GM19468 (cell line): ENCODE measurements at regions not wholly inside any gene's neighbourhood (a gene's known extent, or its start where the extent isn't known, plus 50 kb on each side); places are given as distances from the start of the nearest gene placed in this dataset.
"Not testable (repeated sequence)": the region's sequence is repeated elsewhere in the genome, so short reads cannot be mapped to it uniquely, and the experiment has no call there.

ENCODE experiments used
- ATAC-seq: cut with Tn5 transposase; IDR thresholded peaks from one replicate; pipeline ENCODE4 v1.9.1; 2021; ENCODE audit warnings: mild to moderate bottlenecking, moderate library complexity, moderate number of reproducible peaks; ENCODE audit not compliant: unreplicated experiment; ENCODE audit errors: extremely low read depth

DNA sequence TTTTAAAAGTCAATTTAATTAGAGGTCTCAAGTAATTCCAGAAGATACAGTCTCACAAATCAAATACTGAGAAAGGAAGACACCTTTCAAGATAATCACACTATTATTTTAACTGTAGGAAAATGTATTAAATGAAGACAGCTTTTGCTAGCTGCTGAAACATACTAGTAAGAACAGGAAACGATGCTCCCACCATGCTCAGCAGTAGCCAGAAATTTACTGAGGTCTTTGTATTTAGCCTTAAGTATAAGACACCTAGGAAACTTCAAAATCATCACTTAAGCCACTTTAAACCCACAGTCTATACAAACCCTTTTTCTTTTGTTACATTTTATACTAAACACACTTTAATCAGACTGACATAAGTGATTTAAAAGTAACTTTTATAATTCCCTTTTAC lies 72.7 kb upstream of the NPIPB12 start:
- ATAC-seq = not testable (repeated sequence)

DNA sequence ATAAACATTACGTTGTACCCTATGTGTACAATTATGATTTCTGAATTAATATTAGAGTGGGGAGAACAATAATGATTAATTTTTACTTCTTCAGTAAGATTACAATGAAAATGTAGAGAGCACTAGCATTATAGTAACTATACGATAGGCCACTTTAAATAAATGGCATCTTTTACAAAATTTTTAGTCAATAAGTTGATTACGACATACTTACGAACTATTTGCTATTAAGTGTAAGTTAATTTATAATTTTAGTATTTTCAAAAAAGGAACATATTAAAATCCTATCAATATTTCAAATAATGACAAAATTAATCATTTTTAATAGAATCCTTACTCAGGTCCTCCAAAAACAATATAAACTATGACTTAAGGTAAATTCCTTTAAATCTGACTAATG lies 75.6 kb upstream of the NPIPB12 start:
- not testable (repeated sequence) for ATAC-seq

DNA sequence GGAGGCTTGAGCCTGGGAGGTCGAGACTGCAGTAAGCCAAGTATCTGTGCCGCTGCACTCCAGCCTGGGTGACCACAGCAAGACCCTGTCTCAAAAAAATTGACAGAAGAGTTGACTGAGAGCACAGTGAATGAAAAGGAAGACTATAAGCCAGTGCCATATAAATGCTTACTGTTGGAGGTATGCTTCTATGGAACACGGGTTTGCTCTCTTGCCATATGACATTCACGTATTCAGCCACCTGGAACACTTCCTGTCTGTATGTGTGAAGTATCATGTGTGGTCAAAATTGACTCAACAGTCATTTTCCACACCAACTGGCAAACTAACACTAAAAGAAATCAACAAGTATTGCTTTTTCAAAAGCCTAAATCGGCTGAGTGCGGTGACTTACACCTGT lies 71.1 kb upstream of the SPN start:
- not testable (repeated sequence) for ATAC-seq

DNA sequence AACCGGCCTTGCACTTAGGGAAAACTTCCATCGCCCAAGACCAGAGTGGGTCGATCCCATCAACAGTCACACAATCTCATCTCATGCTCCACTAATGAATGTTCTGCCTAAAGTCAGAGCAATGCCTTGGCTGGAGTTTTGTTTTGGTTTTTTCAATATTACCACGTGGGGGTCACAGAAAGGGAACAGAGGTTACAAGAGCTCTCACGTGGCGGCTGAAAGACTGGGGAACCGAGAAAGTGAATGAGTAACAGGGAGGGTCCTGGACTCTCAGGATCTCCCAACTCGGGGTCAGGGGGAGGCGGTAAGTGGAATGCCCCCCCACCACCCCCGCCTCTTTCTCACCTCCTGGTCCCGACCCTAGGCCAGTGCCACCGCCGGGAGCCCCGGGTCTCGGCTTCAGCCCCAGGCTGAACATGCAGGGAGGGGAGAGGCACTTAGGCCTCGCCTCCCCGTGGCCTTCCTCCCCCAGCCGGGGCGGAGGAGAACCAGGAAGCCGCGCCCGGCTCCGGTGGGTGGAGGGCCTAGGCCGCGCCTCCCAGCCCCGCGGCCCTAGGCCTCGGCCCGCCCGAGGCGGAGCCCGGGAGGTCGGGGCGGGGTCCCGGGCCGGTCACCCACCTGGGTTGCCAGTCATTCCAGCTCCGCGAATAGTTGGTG lies 68.7 kb upstream of the SPN start:
- ATAC-seq = peak; percentile 47

DNA sequence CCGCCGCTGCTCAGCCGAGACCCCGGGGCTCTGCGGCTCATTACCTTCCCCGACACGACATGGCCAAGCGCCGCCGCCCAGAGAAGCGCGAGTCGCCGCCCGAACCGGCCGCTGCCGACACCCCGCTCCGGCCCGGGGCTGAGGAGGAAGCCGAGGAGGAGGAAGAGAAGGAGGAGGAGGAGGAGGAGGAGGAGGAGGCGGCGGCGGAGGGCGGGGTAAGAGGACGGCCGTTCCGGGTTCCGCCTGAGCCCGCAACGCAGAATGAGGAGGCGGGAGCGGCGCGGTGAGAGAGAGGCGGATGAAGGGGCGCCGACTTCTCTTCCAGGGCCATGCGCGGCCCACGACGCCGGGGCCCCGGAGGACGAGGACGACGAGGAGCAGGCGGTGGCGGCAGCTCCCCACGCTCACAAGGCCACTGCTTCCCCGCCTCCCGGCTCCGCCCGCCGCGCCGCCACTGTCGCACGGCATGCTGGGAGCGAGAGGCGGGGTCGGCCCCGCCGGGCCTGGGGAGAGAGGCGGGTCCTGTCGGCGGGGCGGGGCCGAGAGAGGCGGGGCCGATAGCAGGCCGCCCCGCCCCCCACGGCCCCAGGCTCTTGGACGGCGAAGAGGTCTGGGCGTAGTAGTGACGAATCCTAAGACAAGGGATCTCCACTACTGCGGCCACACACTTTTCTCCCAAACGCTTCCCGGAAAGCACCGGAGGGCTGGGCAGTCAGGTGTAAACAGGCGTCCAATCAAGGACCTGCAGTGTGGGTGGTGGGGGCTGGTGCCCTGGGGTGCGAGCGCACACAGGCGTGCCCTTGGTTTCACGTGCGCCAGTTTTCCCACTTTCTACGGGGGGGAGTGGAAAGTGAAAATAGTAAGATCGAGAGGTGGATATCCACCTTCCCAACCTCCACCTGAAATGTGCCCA lies 67.9 kb upstream of the SPN start:
- peak; percentile 38 for ATAC-seq

DNA sequence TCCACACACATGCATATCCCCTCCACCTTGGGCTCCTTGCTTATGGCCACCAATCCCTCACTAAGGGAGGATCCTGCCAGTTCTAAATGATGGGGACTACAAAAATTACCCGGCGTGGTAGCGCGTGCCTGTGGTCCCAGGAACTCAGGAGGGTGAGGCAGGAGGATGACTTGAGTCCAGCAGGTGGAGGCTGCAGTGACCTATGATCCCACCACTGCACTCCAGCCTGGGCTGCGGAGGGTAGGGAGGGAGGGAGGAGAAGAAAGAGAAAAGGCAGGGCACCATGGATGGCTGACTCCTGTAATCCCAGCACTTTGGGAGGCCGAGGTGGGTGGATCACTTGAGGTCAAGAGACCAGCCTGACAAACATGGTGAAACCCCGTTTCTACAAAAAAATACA lies 66.0 kb upstream of the SPN start:
- not testable (repeated sequence) for ATAC-seq

DNA sequence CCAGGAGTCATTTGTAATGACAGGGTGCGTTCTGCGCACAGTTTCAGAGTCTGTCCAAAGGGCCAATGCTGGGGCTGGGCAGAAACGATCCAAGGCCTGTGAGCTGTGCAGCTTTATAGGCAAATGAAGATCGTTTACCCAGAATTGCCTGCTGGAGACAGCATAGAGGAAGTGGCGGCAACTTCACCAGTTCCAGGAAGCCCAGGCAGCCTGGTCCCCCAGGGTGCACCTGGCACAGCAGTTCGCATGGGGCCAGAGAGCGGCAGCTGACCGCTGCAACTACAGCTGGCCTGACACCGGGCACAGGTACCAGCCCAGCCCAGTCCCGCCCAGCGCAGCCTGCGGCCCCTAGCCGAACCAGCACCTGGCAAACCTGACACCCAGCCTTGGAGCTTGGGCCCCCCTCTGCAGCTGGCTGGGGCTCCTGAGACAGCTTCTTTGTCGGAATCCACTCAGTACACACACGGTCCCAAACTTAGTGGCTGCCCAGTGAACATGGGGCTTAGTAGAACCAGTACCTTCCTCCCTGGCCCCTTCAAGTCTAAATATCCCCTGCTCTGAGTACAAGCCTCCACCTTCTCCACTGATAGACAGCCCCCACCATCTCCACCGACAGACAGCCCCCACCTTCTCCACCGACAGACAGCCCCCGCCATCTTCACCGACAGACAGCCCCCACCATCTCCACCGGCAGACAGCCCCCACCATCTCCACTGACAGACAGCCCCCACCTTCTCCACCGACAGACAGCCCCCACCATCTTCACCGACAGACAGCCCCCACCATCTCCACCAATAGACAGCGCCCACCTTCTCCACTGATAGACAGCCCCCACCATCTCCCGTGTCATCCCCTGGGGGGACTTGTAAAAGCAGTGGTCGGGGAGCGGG lies 62.7 kb upstream of the SPN start:
- ATAC-seq = not testable (repeated sequence)

DNA sequence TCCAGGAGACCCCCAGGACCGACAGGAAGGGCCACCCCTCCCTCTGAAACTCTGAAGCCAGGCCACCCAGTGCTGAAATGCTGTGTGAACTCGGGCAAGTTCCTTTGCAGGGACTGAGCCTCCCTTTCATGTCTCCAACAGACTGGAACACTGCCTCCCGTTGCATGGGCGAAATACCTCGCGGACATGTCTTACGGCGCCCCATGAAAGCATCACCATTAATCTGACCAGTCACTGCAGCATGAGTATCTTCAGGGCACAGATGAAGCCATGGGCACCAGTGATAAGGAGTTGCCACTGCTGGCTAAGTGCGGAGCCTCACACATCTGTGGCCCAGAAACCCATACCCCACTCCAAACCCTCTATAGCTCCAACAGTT lies 60.8 kb upstream of the SPN start:
- not testable (repeated sequence) for ATAC-seq

DNA sequence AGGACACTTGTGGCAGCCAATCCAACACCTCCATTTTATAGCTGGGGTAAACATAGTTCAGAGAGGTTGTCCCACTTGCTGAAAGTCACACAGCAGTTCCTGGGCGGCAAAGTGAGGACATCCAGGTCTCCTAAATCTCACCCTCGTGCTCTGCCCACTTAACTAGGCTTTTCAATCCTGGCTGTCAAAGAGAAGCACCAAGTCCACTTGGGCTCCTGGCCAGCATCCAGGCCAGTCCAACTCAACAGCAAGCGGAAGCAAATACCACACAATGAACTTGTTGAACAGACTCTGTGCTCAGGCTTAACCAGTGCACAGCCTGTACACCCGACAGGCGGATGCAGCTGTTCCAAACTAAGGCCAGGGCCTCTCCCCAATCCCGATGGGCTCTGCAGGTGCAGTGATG lies 60.4 kb upstream of the SPN start:
- ATAC-seq = not testable (repeated sequence)

DNA sequence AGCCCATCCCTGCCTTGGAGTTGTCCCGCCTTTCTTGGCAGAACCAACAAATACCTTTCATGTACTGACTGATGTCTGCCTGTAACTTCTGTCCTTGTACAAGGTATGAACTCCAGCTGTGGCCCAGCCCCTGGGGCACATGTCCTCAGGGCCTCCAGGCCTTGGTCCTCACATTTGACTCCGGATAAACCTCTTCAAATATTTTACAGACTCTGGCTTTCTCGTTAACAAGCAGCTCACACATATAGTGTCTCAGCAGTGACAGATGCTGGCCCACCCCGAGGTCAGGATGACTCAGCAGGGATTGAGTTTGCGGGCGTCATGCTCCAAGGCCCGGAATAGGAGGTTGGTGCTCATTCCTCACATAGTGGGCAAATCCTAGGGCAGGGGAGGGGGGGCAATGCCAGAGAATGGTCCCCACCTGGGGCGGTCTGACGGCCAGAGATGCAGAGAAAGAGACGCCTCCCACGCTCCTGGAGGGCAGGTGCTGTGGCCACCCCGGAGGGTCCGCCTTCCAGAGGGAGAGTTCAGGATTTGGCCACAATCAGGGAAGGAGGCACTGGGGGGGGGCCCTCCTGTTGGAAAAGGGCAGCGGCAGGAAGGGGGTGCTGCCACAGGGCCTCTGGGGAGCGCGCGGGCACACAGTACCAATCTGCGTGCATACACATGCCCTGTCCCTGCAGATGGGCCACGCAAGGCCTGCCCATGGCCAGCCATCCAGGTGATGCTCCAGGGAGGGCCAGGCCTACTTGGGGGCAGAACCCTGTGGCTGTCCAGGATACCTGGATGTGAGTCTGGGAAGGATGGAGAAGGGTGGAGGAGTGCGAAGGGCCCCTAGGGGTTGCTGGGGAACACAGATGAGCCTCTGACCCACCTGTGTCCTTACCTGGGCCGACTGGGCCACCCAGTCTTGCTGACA lies 58.2 kb upstream of the SPN start:
- not testable (repeated sequence) for ATAC-seq

DNA sequence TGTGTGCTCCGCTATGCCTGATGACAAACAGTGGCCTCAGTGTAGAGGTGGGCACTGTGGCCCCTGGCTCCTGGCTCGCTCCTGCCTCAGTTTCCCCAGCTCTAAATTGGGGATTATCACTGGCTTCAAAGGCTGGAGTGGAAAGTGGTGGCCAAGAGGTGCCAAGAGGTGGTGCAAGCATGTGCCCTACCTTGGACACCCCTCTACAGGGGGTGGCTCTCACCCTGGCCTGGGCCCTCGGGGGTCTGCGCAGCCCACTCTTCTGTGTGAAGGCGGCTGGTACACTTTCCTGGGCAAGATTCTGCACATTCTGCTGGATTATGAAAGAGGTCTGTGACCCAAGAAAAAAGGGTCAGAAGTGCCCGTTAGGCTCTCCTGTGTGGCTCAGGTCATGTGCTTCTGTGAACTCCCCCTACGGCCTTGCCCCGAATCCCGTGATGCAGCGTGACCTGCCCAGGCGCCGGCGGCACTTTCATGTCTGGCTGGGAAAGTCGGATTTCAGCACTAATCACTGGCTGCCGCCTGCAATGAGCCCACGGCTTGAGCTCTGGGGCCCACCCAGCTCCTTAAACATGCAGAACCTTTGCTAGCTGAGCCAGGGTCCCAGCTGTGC lies 57.3 kb upstream of the SPN start:
- not testable (repeated sequence) for ATAC-seq

DNA sequence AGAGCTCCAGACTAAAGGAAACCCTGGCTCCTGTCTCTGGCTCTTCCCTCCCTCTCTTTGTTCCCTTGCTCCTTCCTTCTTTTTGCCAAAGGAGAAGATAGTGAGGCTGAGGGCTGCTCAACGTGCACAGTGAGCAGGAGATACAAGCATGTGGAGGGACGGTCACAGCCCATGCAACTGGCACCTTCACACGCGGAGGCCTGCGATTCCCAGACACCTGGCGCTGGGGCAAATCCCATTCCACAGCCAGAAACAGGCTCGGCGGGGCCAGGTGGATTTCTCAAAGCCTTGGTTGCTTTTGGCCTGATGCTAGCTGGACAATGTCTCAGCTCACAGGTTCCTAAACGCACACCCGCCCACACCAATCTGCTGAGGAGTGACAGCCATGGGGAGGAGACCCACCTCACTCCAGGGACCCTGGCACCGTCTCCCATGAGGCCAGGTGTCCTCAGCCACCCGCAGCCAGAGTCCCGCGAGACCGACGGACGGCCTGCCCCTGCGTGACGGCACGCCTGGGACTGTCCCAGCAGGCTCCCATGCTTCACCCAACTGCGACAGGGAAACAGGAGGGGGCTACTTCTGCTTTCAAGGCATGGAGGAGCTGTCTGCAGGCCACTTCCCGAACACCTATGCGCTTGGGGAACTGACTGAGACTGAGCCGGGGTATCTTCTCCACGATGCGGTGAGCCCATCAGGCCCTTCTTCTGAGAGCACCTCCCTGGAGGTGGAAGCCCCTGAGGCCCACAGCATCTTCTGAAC lies 56.2 kb upstream of the SPN start:
- not testable (repeated sequence) for ATAC-seq

DNA sequence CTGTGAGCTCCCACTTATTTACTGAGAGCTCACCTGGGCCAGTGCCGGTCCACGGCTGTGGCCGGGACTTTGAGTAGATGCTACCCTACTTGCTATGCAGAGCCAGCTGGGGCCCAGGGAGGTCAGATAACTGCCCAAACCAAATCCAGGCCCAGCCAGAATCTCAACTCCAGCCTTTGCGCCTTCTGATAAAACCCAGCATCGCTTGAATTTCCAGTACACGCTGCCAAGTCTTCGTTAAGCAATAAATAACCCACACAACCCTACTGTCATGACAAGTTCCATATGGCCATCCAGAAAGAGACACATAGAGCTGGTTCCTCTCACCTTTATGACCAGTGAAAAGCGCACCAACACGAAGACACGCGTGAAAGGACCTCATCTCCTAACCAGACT lies 55.6 kb upstream of the SPN start:
- ATAC-seq = not testable (repeated sequence)

DNA sequence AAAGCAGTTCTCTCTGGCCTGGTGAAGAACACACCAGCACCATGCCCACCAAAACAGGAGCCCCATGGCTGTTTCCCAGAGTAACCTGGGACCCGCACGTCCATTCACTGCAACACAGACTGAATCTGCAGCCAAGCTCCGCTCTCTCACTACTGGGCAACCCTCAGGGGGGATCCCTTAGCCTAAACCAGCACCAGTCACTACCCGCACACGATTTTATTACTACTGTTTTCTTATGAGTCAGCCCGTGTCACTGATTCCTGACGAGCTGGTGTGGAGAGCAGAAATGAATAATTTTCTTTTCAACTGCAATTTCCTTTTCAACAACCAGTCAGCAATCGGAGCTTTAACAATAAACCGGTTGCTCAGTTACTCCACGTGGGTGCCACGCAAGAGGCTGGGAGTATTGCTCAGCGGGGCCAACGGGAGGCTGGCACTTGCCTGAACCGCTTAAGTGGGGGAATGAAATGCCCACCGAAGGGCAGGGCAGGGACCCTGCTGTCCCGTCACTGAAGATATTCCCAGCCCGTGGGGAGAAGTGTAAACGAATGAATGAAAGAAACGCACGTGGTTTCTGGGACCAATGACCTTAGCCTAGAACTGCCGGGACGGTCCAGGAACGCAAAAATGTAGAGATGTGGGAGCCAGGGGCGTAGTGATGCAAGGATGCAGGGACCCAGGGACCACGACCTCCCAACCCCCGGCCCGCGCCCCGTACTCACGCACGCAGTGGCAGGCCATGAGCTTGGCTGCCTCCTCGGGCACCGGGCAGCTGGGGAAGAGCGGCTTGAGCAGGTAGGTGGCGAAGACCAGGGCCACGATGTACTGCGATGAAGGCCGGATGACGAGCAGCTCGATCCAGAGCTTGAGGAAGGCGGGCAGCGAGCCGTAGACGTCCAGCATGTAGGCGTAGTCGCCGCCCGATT lies 50.4 kb upstream of the SPN start:
- ATAC-seq = peak; percentile 27
